ENCODE measurements at regions not wholly inside any gene's neighbourhood (a gene's known extent, or its start where the extent isn't known, plus 50 kb on each side); places are given as distances from the start of the nearest gene placed in this dataset.

- in situ Hi-C loops (cut with MboI; ENCODE audit: low pct_ligation_motif_present in 1 of 4, low pct_unique_long_range_greater_than_20kb in 1 of 4, low sequenced_read_pairs in 3 of 4): no loop called here
- WGBS, 2 donors (ENCODE audit: low coverage in 1 of 2): 82 to 87% methylated on average over 4 of the region's 4 CpGs
- Histone ChIP-seq H3K9me3 (no peaks in the 10 kb centered on the region), H3K27me3 (no peaks in the 10 kb centered on the region), H3K4me3 (no peak overlapping the region), H3K27ac (no peak overlapping the region), H3K36me3 (no peaks in the 10 kb centered on the region), H3K4me1 (no peaks in the 10 kb centered on the region)
- no peak for TF ChIP-seq POLR2A (IDR thresholded peaks at IDR 0.05)
- no peak for TF ChIP-seq CTCF (IDR thresholded peaks at IDR 0.05)
- TF ChIP-seq EP300 (IDR thresholded peaks at IDR 0.05; ENCODE audit: low read depth): no peak
- intact Hi-C loops (cut with DNase I; ENCODE audit: low total_unique reads): no loop called here
- DNase-seq: no peak
These were observed 1069.8 kb downstream of the ADGRL3 start for GRCh38 chr4:62269918-62270317.

GRCh38 chr4:62263454-62263853 lies 1063.3 kb downstream of the ADGRL3 start:
- H3K27me3 ChIP-seq: no peaks in the 10 kb centered on the region
- in situ Hi-C loops (cut with MboI; ENCODE audit: low pct_ligation_motif_present in 1 of 4, low pct_unique_long_range_greater_than_20kb in 1 of 4, low sequenced_read_pairs in 3 of 4): no loop called here

GRCh38 chr4:62262676-62263075 lies 1062.5 kb downstream of the ADGRL3 start:
- H3K4me3 ChIP-seq: no peak overlapping the region
- DNase-seq: no peak
- H3K27ac ChIP-seq: no peak overlapping the region
- H3K36me3 ChIP-seq: no peaks in the 10 kb centered on the region
- H3K4me1 ChIP-seq: no peaks in the 10 kb centered on the region
- 44 to 55% methylated on average over 1 of the region's 1 CpG for WGBS, 2 donors (ENCODE audit: low coverage in 1 of 2)
- no peaks in the 10 kb centered on the region for H3K27me3 ChIP-seq
- in situ Hi-C loops (cut with MboI; ENCODE audit: low pct_ligation_motif_present in 1 of 4, low pct_unique_long_range_greater_than_20kb in 1 of 4, low sequenced_read_pairs in 3 of 4): no loop called here
- intact Hi-C loops (cut with DNase I; ENCODE audit: low total_unique reads): no loop called here
- no peak for TF ChIP-seq POLR2AphosphoS5 (IDR thresholded peaks at IDR 0.05)
- H3K9me3 ChIP-seq: no peaks in the 10 kb centered on the region

More at GRCh38 chr4:62263454-62263853, 1063.3 kb downstream of the ADGRL3 start:
- intact Hi-C loops (cut with DNase I; ENCODE audit: low total_unique reads): no loop called here
- Histone ChIP-seq H3K27ac (no peak overlapping the region), H3K9me3 (no peaks in the 10 kb centered on the region), H3K4me1 (no peaks in the 10 kb centered on the region), H3K36me3 (no peaks in the 10 kb centered on the region), H3K4me3 (no peak overlapping the region)
- TF ChIP-seq POLR2A (IDR thresholded peaks at IDR 0.05) (no peak), CTCF (IDR thresholded peaks at IDR 0.05) (no peak), EP300 (IDR thresholded peaks at IDR 0.05; ENCODE audit: low read depth) (no peak), POLR2AphosphoS5 (IDR thresholded peaks at IDR 0.05) (no peak)
- DNase-seq: no peak

- DNase-seq: no peak
- in situ Hi-C loops (cut with MboI; ENCODE audit: low pct_ligation_motif_present in 1 of 4, low pct_unique_long_range_greater_than_20kb in 1 of 4, low sequenced_read_pairs in 3 of 4): no loop called here
- 67 to 71% methylated on average over 3 of the region's 3 CpGs for WGBS, 2 donors (ENCODE audit: low coverage in 1 of 2)
These were observed 1060.1 kb downstream of the ADGRL3 start for GRCh38 chr4:62260254-62260653.

More at GRCh38 chr4:62260254-62260653, 1060.1 kb downstream of the ADGRL3 start:
- Histone ChIP-seq H3K36me3 (no peaks in the 10 kb centered on the region), H3K4me1 (no peaks in the 10 kb centered on the region), H3K27ac (no peak overlapping the region), H3K9me3 (no peaks in the 10 kb centered on the region), H3K4me3 (no peak overlapping the region), H3K27me3 (no peaks in the 10 kb centered on the region)
- intact Hi-C loops (cut with DNase I; ENCODE audit: low total_unique reads): no loop called here
- TF ChIP-seq POLR2AphosphoS5 (IDR thresholded peaks at IDR 0.05): no peak
- no peak for TF ChIP-seq CTCF (IDR thresholded peaks at IDR 0.05)
- no peak for TF ChIP-seq EP300 (IDR thresholded peaks at IDR 0.05; ENCODE audit: low read depth)
- TF ChIP-seq POLR2A (IDR thresholded peaks at IDR 0.05): no peak
